ENCODE measurements at regions not wholly inside any gene's neighbourhood (a gene's known extent, or its start where the extent isn't known, plus 50 kb on each side); places are given as distances from the start of the nearest gene placed in this dataset.

DNA sequence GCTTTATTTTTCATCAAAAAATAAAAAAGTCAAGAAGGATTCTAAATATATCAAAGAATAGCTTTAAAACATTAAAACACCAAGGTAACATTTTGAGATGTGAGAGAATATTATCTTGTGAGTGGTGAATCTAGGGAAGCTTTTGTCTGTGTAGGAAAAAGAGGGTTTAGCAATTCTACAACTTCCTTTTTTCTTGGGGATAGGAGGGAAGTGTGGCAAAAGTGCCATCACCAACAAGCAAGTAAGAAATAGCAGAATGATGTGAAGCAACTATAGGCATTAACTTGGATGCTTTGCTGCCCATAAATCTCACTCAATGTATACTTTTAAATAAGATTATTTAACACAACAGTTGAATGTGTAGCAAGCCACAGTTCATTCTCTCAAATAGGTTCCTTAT lies 57.8 kb upstream of the SUCLG2 start:
- TF ChIP-seq, protein P1, sequence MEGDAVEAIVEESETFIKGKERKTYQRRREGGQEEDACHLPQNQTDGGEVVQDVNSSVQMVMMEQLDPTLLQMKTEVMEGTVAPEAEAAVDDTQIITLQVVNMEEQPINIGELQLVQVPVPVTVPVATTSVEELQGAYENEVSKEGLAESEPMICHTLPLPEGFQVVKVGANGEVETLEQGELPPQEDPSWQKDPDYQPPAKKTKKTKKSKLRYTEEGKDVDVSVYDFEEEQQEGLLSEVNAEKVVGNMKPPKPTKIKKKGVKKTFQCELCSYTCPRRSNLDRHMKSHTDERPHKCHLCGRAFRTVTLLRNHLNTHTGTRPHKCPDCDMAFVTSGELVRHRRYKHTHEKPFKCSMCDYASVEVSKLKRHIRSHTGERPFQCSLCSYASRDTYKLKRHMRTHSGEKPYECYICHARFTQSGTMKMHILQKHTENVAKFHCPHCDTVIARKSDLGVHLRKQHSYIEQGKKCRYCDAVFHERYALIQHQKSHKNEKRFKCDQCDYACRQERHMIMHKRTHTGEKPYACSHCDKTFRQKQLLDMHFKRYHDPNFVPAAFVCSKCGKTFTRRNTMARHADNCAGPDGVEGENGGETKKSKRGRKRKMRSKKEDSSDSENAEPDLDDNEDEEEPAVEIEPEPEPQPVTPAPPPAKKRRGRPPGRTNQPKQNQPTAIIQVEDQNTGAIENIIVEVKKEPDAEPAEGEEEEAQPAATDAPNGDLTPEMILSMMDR (IDR thresholded peaks at IDR 0.05; ENCODE audit: low read depth, low read length) = no peak
- no peak for TF ChIP-seq POLR2A (IDR thresholded peaks at IDR 0.05; ENCODE audit: extremely low read depth, insufficient read length)
- TF ChIP-seq, protein P2, sequence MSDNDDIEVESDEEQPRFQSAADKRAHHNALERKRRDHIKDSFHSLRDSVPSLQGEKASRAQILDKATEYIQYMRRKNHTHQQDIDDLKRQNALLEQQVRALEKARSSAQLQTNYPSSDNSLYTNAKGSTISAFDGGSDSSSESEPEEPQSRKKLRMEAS (IDR thresholded peaks at IDR 0.05; ENCODE audit: low read depth, low read length) = no peak

Data from NB4 (cell line).